Brain pericyte (primary cell): ENCODE measurements at regions not wholly inside any gene's neighbourhood (a gene's known extent, or its start where the extent isn't known, plus 50 kb on each side); places are given as distances from the start of the nearest gene placed in this dataset.
"Not testable (repeated sequence)": the region's sequence is repeated elsewhere in the genome, so short reads cannot be mapped to it uniquely, and the experiment has no call there.

Source experiments
- DNase-seq: peaks from one replicate; pipeline ENCODE4 v3.0.0-alpha.2; 2012; ENCODE audit warnings: low read depth, low spot score

DNA sequence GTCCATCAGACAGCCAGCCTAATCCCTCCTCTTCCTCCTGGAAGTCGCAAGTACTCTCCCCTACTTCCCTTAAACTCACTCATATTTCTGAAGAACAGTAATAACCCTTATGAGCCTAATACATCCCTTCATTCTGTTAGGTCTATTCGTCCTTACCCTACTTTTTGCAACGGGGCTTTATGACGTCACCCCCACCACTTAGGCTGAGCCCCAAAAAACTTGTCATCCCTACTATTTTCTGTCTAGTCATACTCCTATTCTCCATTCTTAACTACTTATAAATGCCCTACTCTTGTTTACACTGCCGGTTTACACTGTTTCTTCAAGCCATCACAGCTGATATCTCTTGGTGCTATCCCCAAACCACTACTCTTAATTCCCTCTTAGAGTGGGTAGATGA lies 674.7 kb upstream of the GJE1 start:
- not testable (repeated sequence) for DNase-seq

DNA sequence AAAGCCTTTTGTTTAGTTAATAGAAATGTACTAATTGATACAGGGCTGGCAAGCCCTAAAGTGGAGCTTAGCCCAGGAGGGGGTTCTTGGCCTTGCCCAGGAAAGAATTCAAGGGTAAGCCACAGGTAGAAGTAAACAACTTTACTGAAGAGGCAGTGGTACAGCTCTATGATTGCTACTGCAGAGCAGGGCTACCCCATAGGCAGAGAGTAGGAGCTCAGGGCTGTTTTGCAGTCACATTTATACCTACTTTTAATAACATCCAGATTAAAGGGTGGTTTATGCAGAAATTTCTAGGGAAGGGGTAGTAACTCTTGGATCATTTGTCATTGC lies 680.4 kb upstream of the GJE1 start:
- no peak for DNase-seq

DNA sequence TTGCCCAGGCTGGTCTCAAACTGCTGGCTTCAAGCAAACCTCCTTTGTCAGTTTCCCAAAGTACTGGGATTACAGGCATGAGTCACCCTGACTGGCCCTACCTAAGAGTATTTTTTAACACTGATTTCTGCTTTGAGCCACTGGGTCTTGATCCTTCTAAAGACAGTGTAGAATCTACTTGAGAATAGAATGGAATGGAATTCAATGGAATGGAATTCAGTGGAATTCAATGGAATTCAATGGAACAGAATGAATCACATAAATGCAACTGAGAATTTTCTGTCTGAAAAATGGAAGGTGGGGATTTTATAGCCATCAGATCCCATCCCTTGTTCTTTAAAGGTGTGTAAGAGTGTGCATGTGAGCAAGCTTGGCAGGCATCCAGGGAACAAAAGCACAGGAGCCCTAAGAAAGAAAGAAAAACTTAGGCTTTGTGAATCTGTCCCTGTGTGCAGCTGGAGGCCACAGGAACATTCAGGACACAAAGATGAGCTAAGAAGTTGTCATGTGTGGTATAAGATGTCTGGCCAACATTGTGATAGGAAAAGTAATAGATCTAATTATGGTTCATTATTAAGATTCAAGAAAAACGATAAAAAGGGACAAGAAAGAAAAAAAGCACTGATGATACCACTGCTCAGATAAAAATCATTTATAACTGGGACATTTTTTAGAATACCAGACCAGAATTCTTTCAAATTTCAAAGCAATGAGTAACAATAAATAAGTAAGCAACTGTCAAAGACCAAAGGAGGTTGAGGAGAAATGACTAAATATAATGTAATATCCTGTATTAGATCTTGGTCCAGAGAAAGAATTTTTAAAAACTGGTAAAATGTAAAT lies 681.0 kb upstream of the GJE1 start:
- DNase-seq = no peak

DNA sequence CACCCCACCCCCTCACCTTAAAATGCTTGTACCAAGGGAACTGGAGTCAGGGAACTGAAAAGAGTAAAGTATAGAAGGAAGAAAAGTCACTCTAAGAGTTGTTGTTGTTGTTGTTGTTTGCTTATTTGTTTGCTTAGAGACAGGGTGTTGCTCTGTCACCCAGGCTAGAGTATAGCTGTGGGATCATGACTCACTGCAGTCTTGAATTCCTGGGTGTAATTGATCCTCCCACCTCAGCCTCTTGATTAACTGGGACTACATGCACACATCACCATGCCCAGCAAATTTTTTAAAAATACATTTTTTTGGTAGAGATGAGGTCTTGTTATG lies 681.6 kb upstream of the GJE1 start:
- DNase-seq = no peak

DNA sequence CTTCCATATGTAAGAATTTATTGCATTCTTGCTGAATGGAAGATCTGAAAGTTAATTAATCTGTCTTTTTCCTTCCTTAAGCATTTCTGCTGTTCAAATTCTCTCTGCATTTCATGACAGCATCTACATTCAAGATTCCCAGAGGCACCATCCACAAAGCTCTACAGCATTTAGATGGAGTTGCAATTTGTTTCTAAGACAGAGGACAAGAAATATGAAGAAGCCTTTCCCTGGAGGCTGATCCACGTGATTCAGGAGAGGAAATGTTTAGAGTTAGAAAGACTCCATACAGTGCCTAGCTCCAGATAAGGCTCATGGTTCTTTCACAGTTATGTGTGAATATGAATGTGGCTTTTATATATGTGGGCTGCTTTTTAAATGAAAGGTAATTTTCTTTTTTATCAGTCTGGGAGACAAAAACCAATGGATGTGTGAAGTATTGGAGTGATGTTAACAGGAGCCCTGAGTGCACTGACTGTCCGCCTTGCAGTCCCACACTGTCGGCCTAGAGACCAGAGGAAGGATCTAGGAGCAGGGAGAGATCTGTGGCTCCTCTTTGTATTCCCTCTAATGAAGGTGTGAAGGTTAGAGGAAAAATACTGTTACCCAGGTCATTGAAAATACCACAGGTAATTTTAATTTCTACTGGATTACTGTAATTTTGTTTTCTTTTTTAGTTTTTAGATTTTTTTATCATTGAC lies 686.6 kb upstream of the GJE1 start:
- no peak for DNase-seq

DNA sequence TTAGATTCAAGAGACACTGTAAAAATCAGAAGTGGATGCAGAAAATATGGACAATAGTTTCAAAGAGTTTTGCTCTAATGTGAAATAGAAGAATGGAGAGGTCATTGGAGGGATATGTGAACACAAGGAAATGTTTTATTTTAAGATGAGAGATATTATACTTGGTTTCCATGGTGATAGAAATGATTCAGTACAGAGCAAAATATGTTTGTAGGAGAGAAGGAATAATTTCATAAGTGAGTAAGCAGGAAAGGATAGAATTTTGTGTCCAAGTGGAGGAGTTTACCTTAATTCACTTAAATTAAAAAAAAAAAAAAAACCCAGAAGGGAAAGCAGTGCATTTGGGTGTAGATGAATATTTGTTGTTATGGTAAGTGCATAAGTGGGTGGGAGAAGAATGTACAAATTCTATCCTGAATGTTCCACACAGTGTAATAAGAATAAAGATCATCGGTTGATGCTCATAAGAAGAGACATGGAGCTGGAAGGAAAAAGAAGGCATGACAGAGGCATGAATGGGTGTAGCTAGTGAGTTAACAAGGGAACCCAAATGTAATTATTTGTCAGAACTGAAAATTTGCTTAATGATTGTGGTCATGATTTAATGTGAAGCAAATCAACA lies 688.9 kb upstream of the GJE1 start:
- no peak for DNase-seq

DNA sequence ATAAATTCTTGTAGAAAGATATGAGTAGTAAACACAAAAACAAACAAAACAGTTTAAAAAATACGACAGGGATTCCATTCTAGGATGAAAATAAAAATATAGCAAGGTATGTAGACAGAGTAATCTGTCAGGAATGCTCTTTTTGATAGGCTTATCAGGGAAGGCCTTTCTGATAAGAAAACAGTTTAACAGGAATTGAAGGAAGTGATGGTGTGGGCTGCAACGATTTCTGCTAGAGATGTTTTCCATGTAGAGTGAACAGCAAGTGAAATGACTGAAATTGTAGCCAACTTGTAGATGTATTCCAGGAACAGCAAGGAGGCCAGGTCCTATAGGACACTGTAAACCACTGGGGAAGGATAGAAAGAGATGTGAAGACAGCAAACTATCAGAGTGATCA lies 689.7 kb upstream of the GJE1 start:
- DNase-seq = no peak

DNA sequence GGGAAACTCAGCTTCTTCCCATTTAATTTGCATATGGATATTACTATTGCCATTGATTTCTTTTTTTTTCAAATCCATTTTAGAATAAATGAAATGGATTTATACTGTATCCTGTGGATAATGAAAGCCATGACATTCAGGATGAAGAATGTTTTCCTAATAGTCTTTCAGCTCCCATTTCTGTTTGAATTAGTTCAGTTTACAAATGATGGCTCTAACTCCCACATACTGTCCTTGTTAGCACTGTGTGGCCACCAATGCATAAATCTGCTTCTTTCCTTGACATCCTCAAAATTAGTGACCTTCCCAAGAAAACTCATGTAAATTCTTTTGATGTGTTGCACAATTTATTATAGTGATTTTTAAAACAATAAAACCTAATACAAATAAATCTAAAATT lies 693.2 kb upstream of the GJE1 start:
- no peak for DNase-seq

DNA sequence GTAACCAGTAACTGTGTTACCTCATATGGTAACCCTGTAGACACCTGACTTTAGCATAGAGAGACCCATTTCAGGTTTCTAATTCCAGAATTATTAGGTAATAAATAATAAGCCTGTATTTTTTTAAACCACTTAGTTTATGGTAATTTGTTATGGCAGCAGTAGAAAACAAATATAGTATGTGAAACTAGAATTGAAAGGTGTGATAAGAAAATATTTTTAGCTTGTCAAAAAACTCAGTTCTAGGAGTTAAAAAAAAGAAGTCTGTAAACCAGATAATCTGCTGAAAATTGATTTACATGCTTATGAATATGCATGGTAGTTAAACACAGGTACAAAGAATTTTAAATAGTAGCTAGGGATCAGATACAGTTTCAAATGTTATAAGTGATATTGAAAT lies 695.0 kb upstream of the GJE1 start:
- DNase-seq = no peak

DNA sequence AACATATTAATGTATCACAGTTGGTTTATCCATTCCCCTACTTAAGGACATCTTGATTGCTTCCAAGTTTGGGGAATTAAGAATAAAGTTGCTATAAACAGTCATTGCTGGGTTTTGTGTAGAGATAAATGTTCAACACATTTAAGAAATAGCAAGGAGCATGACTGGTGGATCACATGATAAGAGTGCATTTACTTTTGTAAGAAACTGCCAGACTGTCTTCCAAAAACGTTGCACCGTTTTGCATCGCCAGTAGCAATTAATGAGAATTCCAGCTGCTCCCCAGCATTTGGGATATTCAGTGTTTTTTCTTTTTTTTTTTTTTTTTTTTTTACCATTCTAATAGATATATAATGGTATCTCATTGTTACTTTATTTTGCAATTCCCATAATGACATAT lies 695.7 kb upstream of the GJE1 start:
- no peak for DNase-seq

DNA sequence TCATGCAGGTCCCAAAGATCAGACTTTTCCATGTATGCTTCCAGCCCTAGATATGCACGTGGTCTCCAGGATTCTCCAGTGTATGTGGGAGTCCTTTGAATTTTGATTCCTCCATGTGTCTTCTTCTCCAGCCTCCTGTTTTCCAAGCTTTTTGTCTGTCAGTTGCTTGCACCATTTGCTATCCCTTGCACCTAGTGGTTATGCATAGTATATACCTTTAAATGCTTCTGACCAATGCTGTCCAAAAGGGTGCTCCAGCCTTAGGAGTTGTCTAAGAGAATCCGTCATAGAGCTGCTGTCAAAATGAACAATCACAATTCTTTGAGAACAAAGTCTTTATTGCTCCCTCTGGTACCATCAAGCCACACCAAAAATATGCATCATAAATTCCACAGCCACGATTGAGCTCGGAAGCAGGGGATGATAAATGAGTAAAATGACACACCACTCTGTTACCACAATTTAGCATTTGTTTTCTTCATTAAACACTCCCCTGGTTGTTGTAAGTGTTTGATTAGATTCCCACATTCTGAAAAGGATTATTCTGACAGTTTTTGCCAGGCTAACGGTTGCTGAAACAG lies 706.2 kb upstream of the GJE1 start:
- DNase-seq = no peak

DNA sequence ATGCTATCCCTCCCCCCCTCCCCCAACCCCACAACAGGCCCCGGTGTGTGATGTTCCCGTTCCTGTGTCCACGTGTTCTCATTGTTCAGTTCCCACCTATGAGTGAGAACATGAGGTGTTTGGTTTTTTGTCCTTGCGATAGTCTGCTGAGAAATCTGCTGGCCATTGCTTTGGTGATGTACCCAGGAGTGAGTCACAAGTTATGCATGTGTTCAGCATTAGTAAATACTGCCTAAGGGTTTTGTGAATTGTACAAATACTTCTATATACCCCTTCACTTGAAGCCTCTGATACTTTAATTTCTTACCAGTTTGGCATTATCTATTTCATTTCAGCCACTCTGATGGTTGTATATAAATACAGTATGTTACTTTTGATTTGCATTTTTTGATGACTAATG lies 711.3 kb upstream of the GJE1 start:
- DNase-seq = no peak

DNA sequence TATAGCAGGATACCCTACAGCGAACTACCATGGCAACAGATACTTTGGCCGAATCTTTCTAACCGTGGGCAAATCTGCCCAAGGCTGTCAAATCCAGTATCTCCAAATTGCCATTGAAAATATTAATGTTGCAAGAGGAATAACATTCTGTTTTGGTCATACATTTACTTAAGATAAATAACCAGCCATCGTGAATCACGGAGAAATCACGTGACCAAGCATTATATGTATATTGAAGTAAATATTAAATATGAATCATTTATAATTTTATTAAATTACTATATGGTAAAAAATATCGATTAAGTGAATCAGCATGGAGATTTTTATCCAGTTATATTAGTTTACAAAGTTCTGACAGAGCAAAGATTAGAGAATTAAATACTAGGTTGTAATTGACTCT lies 714.6 kb upstream of the GJE1 start:
- no peak for DNase-seq

DNA sequence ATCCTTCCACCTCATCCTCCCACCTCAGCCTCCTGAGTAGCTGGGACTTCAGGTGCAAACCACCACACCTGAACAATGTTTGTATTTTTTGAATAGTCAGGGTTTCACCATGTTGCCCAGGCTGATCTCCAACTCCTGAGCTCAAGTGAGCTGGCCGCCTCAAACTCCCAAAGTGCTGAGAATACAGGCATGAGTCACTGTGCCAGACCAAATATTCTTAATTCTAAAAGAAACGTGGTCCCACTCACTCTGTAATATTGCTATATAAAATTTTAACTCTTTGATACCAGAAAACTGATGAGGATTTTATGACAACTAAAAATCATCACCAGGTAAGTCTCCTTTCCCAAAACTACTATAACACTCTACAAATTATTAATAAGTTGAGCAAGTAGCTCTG lies 716.8 kb upstream of the GJE1 start:
- DNase-seq = no peak

DNA sequence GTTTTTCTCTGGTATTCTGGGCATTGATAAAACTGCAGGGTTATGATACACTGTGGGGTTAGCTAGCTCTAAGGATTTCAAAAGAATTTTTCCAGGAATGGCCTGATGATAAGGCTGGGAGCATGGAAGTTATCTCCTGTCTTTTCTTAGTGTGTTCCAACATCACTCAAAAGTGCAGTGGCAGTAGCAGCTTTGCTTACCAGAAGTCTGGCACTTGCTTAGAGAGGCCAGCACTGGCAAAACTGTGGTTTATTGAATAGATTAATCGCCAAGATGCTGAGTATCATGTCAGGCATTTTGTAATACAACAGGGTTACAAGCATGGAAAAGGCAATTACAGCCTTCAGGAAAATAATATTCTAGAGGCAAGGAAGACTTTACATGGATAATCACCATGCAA lies 719.5 kb upstream of the GJE1 start:
- no peak for DNase-seq

DNA sequence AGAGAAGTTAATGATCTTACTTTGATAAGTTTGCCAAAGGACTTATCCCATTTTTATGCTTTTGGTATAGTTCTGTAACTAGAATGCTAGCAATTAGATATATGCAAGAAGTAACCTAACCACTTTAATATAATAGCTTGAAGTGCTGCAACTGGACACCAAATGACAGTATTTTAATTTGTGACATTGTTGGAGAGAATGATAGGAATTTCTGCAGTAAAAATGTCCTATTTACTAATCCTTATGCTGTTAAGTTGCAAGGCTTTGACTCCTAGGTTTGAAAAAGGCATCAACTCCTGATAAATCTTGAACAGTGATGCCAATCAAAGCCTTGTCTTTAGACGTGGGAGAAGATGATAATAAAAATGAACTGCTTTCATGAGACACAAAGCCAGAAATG lies 726.0 kb upstream of the GJE1 start:
- no peak for DNase-seq

DNA sequence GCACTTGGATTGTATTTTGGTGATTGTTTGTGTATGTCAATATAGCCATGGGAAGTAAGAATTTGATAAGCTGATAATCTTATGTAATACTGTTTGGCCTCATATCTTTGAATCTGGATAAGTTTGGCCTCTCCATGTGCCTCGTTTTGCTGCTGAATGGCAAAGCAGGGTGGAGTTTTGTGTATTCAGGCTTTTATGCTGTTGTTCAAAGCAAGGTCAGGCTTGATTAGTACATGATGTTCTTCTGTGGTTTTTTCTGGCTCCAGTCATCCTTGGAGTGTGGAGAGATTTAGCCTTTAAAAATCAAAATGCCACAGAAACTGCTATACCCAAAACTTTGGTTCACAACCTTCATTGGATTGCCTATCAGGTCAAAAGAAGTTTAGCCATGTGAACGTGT lies 728.9 kb upstream of the GJE1 start:
- DNase-seq = no peak

DNA sequence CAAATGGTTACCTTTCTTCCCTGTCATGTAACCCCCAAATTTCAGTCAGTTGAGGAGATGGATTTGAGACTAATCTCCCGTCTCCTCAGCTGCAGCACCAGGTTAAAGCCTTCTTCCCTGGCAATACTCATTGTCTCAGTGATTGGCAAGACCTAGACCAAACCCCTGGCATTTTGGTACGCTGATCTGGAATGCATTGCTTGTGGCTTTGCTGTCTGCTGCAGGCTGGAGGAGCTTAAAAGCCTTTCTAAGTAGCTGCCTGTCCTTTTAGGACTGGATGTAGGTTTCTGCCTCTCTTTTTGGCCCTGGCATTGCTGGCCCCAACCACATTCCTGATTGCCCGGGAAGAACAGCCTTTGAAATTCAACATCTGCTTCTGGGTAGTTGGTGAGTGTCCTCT lies 729.6 kb upstream of the GJE1 start:
- DNase-seq = no peak

DNA sequence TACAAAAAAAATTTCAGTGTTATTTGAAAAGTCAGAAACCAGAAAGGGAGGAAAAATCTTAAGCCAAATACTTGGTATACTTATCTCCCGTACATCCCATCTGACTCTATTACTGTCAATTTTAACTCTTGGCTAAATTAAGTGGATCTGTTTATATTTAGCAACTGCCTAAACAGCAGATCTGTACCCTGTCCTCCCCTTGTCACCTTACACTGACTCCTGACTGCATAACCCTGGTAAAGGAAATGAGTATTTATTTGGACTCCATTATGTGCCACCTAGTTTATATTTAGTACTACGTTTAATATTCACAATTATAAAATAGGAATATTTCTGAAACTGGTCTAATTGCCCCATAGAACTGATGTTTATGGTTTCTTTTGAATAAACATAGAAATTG lies 730.2 kb upstream of the GJE1 start:
- no peak for DNase-seq

DNA sequence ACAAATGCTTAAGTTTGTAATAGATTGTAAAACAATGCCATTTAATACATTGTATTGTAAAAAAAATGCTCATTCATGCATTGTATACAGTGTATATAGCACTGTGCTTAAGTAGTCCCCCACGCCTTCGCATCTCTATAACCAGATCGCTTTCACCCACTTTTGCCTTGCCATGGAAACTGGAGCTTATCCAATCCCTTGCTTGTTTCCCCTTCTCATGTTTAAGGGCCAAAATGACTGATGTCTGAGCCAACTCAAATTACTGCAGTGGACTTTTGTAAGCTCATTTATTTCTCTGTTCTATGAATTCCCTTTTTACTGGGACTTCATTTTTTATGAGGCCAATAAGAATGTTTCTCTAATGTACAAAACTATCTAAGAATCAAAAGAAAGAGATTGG lies 730.9 kb upstream of the GJE1 start:
- no peak for DNase-seq

DNA sequence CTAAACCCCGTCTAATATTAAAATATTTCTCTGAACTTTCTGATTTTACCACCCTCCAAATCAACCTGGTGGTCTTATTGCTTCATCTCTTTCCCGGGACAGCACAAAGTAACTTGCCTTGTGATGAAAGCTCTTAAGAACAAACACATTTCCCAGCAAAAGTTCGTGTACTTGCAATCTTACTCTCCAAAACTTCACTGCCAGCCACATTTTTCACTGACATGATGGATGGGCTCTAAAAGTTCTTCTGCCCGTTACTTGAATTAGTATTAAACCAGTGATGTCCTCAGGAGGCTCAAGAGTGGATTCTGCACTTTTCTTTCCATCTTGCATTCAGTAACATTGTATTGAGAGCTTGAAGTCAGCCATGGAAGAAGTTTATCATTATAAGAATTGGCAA lies 731.6 kb upstream of the GJE1 start:
- no peak for DNase-seq

DNA sequence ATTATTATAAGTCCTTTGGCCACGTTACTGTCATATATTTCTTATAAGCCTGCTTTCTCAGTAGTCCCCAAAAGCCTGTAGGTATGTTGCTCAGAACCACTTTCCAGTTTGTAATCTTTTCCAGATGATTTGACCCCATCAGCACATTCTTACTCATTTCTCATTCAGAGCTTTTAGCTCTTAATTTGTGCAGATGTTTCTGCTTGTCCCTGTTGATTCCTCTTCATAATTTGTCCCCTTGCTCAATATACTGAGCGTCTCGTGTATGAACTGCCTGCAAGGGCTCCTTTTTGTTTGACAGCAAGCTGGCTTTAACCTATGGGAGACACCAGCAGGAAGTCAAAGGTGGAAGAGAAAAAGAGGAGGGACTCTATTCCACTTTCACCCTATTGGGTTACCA lies 733.8 kb upstream of the GJE1 start:
- DNase-seq = no peak

DNA sequence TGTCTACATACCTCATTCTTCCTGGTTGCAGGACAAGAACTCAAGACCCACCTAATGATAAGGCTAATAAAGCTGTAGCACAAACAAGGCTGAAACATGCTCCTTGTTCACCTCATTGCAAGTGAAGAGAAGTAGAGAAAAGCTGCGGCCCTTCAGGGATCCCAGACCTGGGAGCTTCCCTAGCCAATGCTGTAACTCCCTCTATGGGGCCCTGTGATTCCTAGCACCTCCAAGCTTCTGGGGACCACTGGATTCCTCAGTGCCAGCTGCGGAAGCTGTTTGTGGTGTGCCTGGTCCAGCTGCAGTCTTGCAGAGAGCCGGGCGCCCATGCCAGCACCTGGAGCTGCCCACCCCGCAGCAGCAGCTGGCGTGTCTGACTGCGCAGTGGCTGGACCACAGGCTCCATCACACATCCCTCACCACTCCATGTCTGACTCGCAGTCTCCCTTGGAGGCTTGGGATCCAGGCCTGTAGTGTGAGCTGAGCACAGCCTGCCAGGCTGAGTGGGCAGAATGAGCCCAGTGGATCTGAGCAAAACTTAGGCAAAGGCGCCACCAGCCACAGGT lies 737.2 kb upstream of the GJE1 start:
- DNase-seq = no peak
